ENCODE measurements at regions not wholly inside any gene's neighbourhood (a gene's known extent, or its start where the extent isn't known, plus 50 kb on each side); places are given as distances from the start of the nearest gene placed in this dataset.

- DNase-seq (ENCODE audit: low spot score in 2 of 2, unreplicated experiment in 2 of 2), result no peak
- H3K9me3 Mint-ChIP-seq, result peaks cover 30% of the 10 kb centered on the region
- peaks cover 2% of the 10 kb centered on the region for H3K4me1 Mint-ChIP-seq
- H3K36me3 Mint-ChIP-seq, result no peaks in the 10 kb centered on the region
- no peak overlapping the region for H3K27ac Mint-ChIP-seq
- no peak overlapping the region for H3K4me3 Mint-ChIP-seq
- H3K27me3 Mint-ChIP-seq (ENCODE audit: low read depth), result no peaks in the 10 kb centered on the region
- TF ChIP-seq, protein P1, sequence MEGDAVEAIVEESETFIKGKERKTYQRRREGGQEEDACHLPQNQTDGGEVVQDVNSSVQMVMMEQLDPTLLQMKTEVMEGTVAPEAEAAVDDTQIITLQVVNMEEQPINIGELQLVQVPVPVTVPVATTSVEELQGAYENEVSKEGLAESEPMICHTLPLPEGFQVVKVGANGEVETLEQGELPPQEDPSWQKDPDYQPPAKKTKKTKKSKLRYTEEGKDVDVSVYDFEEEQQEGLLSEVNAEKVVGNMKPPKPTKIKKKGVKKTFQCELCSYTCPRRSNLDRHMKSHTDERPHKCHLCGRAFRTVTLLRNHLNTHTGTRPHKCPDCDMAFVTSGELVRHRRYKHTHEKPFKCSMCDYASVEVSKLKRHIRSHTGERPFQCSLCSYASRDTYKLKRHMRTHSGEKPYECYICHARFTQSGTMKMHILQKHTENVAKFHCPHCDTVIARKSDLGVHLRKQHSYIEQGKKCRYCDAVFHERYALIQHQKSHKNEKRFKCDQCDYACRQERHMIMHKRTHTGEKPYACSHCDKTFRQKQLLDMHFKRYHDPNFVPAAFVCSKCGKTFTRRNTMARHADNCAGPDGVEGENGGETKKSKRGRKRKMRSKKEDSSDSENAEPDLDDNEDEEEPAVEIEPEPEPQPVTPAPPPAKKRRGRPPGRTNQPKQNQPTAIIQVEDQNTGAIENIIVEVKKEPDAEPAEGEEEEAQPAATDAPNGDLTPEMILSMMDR (IDR thresholded peaks at IDR 0.05; ENCODE audit: unreplicated experiment), result no peak
Observed at GRCh38 chr12:65689508-65689907, 134.8 kb upstream of the HMGA2 start.

DNA sequence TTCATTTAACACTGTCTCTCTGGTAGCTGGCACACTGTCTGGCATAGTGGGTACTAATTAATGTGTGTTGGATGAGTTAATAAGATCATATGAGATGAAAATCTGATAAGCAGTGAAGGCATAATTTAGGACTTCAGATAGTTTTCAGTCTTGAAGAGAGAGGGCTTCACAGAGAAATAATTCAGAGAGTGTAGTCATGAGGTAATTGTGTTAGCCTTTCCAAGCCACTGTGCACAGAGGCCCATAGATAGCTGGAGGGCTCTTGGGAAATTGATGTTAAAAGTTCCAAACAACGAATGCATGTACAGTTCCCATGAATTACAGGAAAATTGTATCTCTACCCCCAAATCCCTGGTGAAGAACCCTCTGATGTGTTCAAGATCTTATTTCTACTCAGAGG lies 133.8 kb upstream of the HMGA2 start:
- Mint-ChIP-seq H3K4me3 (no peak overlapping the region), H3K27ac (no peak overlapping the region), H3K4me1 (peaks cover 11% of the 10 kb centered on the region), H3K36me3 (no peaks in the 10 kb centered on the region), H3K27me3 (ENCODE audit: low read depth) (no peaks in the 10 kb centered on the region), H3K9me3 (peaks cover 30% of the 10 kb centered on the region)
- TF ChIP-seq, protein P1 (IDR thresholded peaks at IDR 0.05; ENCODE audit: unreplicated experiment), result no peak
- no peak for DNase-seq (ENCODE audit: low spot score in 2 of 2, unreplicated experiment in 2 of 2)

DNA sequence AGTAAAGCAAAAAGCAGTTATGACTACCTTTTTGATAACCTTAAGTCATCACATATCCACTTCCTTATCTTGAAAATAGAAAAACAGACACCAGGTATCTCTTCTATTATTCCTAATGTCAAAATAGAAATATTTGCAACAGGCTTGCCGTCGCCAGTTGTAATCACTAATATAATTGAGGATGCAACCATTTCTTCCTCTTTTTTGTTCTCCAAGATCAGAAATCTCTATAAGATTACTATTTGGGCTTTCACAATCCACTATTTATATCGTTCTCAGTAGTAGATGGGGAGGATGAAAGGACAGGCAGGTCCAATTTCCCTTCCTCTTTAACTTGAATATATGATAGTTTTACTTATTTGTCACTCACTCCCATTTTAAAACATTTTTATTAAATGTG lies 130.2 kb upstream of the HMGA2 start:
- peak overlapping the region; percentile 81 for H3K27ac Mint-ChIP-seq
- DNase-seq (ENCODE audit: low spot score in 2 of 2, unreplicated experiment in 2 of 2), result no peak
- TF ChIP-seq, protein P1 (IDR thresholded peaks at IDR 0.05; ENCODE audit: unreplicated experiment), result no peak
- H3K27me3 Mint-ChIP-seq (ENCODE audit: low read depth), result no peaks in the 10 kb centered on the region
- no peaks in the 10 kb centered on the region for H3K36me3 Mint-ChIP-seq
- H3K4me1 Mint-ChIP-seq, result peaks cover 25% of the 10 kb centered on the region
- peaks cover 21% of the 10 kb centered on the region for H3K9me3 Mint-ChIP-seq
- no peak overlapping the region for H3K4me3 Mint-ChIP-seq

- H3K36me3 Mint-ChIP-seq, result no peaks in the 10 kb centered on the region
- TF ChIP-seq, protein P1 (IDR thresholded peaks at IDR 0.05; ENCODE audit: unreplicated experiment), result no peak
- no peak for DNase-seq (ENCODE audit: low spot score in 2 of 2, unreplicated experiment in 2 of 2)
- H3K4me1 Mint-ChIP-seq, result peaks cover 28% of the 10 kb centered on the region
- peak overlapping the region; percentile 81 for H3K27ac Mint-ChIP-seq
- no peak overlapping the region for H3K4me3 Mint-ChIP-seq
- peaks cover 10% of the 10 kb centered on the region for H3K9me3 Mint-ChIP-seq
- no peaks in the 10 kb centered on the region for H3K27me3 Mint-ChIP-seq (ENCODE audit: low read depth)
Observed at GRCh38 chr12:65695113-65695865, 129.0 kb upstream of the HMGA2 start.

DNA sequence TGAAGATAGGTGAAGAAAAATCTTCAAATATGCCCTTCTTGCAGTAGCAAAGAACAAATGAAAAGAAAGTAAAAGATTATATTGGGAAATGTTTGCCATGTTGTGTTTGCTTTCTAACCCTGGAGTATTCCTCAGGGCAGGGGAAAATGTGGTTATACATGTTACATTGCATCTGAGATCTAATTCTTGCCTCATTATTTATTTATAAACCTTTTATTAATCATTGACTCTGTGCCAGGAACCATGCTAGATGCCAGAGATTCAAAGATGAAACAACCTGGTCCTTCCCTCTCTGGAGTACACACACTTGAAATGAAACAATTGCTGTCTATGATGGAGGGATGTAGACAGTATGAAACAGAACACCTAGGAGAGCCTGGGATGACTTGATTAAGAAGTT lies 128.1 kb upstream of the HMGA2 start:
- H3K27me3 Mint-ChIP-seq (ENCODE audit: low read depth), result no peaks in the 10 kb centered on the region
- TF ChIP-seq, protein P1 (IDR thresholded peaks at IDR 0.05; ENCODE audit: unreplicated experiment), result no peak
- H3K36me3 Mint-ChIP-seq, result no peaks in the 10 kb centered on the region
- no peak overlapping the region for H3K4me3 Mint-ChIP-seq
- peak overlapping the region; percentile 81 for H3K27ac Mint-ChIP-seq
- DNase-seq (ENCODE audit: low spot score in 2 of 2, unreplicated experiment in 2 of 2), result no peak
- peaks cover 6% of the 10 kb centered on the region for H3K9me3 Mint-ChIP-seq
- peaks cover 28% of the 10 kb centered on the region for H3K4me1 Mint-ChIP-seq

Data from mesothelial cell of epicardium (in vitro differentiated cells).